Psoas muscle (tissue), 7 donors: ENCODE measurements at regions not wholly inside any gene's neighbourhood (a gene's known extent, or its start where the extent isn't known, plus 50 kb on each side); places are given as distances from the start of the nearest gene placed in this dataset.

Experiments
- ATAC-seq, 4 donors: fragments of 200-7000 bp; cut with Tn5 transposase; one replicate each; pipeline ENCODE4 v1.9.1; 2020; ENCODE audit warnings: moderate library complexity in 3 of 4, mild to moderate bottlenecking in 2 of 4
- DNase-seq, 2 donors: peaks; one replicate each; pipeline ENCODE4 v3.0.0-alpha.2; 2020
- H3K27ac ChIP-seq: fragments of 200-600 bp; one replicate; pipeline ENCODE4 v1.8.0; 2022
- H3K27me3 ChIP-seq, 3 donors: fragments of 200-600 bp in 1 of 3; one replicate each; pipeline versions ENCODE4 v1.6.1 to v1.8.0; 2013 to 2022; ENCODE audit warnings: low read length in 2 of 3, mild to moderate bottlenecking in 2 of 3, moderate library complexity in 1 of 3; ENCODE audit not compliant: insufficient read depth in 3 of 3
- H3K36me3 ChIP-seq, 2 donors: fragments of 200-600 bp in 1 of 2; one replicate each; pipeline versions ENCODE4 v1.6.1 to v1.8.0; 2013 to 2022; ENCODE audit warnings: low read depth in 1 of 2, mild to moderate bottlenecking in 1 of 2, moderate library complexity in 1 of 2; ENCODE audit not compliant: insufficient read depth in 1 of 2
- H3K4me1 ChIP-seq: fragments of 200-600 bp; one replicate; pipeline ENCODE4 v1.8.0; 2022
- H3K4me3 ChIP-seq: fragments of 200-600 bp; one replicate; pipeline ENCODE4 v1.8.0; 2022; ENCODE audit warnings: mild to moderate bottlenecking
- H3K9me3 ChIP-seq: fragments of 200-600 bp; one replicate; pipeline ENCODE4 v1.8.0; 2022
- WGBS, 3 donors: extraction: QIAGEN DNeasy Blood & Tissue Kit; methylation state at CpG; one replicate each; pipeline versions ENCODE4 v1.1.6 to v1.1.7; 2013; 5-methylcytosine and 5-hydroxymethylcytosine counted together
- intact Hi-C, 2 donors: fragments of 100-400 bp; cut with DNase I; formaldehyde crosslinking; loops; one replicate each; pipeline versions ENCODE4 v1.11.0 to v1.14.2; 2022
- TF ChIP-seq, protein P1 (sequence below): fragments of 200-600 bp; IDR thresholded peaks from one replicate; pipeline ENCODE4 v1.8.0; 2022; ENCODE audit warnings: antibody characterized with exemption
- donor health status: healthy with polysubstance abuse.
- donor health status: DM: no; HTN: no; CAD: no; lungs with moderate emphysema.
- donor health status: Bipolar disorder and iron deficiency.
- donor health status: healthy.
- donor health status: DM: yes; HTN: yes; CAD: no.
- donor health status: DM: no; HTN: no; CAD: no.
- donor health status: DM: yes; HTN: yes; CAD: no.

DNA sequence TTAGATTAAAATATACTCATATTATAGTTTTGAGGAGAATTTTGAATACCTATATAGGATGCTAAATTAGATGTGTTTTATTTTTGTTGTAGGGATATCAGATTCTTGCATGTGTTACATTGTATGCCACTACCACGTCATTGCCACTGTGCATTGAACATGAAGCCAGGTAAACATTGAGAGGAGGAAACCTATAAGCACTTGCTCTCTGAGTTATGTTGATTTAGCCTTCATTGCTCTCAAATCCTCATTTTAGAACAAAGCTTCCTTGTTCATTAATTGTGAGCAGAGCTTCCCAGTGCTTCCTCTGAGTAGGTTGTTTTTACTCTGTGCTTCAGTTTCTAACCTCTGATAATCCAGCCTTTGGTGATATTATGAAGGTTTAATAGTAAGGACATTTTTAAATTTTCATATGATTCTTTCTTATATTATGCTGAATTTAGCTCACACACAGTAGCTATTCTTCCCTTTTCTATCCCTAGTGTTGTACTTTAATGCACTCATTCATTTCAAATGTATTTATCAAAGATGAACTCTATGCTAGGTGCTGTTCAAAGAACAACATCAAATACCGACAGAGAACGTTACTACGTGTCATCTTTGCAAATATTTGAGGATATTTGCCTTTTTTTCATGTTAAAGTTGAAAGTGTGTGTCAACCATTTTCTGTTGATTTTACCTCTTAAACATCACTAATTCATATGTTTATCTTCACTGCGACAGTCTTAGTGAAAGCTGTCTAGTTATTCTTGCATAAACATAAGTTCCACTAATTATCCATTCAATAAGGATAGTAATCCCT, 1448.0 kb upstream of the MIR17HG start:
- no peak overlapping the region for H3K4me3 ChIP-seq
- no peaks in the 10 kb centered on the region for H3K9me3 ChIP-seq
- H3K27ac ChIP-seq: no peak overlapping the region
- 89 to 94% (median 90%) methylated on average over 5 of the region's 5 CpGs for WGBS, 3 donors
- no peak for DNase-seq
- intact Hi-C loops: no loop called here
- no peaks in the 10 kb centered on the region for H3K36me3 ChIP-seq
- TF ChIP-seq, protein P1, sequence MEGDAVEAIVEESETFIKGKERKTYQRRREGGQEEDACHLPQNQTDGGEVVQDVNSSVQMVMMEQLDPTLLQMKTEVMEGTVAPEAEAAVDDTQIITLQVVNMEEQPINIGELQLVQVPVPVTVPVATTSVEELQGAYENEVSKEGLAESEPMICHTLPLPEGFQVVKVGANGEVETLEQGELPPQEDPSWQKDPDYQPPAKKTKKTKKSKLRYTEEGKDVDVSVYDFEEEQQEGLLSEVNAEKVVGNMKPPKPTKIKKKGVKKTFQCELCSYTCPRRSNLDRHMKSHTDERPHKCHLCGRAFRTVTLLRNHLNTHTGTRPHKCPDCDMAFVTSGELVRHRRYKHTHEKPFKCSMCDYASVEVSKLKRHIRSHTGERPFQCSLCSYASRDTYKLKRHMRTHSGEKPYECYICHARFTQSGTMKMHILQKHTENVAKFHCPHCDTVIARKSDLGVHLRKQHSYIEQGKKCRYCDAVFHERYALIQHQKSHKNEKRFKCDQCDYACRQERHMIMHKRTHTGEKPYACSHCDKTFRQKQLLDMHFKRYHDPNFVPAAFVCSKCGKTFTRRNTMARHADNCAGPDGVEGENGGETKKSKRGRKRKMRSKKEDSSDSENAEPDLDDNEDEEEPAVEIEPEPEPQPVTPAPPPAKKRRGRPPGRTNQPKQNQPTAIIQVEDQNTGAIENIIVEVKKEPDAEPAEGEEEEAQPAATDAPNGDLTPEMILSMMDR: no peak
- H3K27me3 ChIP-seq: no peaks in the 10 kb centered on the region
- H3K4me1 ChIP-seq: no peaks in the 10 kb centered on the region
- no peak for ATAC-seq

DNA sequence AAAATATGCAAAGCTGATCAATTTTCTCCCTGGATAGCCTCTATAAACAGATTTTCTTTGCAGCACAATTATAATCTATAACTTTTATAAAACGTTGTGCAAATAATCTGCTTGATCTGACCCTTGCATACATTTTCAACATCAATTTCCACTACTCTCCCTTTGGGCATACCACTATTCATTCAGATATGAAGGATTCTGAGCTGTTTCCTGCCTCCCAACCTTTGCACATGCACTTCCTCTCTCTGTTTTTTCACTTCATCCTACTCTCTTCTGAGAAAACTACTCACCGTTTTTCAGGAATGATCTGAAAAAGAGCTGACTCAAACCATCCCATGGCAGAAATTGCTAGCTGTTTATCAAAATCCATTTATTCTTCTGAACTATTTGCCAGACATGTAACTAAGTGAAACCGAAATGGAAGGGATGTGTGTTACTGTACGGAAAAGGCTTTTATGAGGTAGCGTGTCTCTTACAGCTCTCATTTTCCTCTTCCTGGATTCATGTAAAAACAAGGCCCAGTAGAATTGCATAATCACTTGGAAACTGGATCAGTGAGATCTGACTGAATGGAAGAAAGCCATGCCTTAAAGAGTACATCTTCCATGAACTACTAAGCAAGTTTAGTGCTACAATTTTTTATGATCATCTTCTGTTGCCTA, 1447.3 kb upstream of the MIR17HG start:
- Histone ChIP-seq H3K36me3 (no peaks in the 10 kb centered on the region), H3K27ac (no peak overlapping the region), H3K4me1 (no peaks in the 10 kb centered on the region), H3K4me3 (no peak overlapping the region), H3K27me3 (no peaks in the 10 kb centered on the region), H3K9me3 (no peaks in the 10 kb centered on the region)
- WGBS, 3 donors: 36 to 45% (median 44%) methylated on average over 5 of the region's 5 CpGs
- intact Hi-C loops: no loop called here
- TF ChIP-seq, protein P1: no peak
- no peak for DNase-seq
- no peak for ATAC-seq

DNA sequence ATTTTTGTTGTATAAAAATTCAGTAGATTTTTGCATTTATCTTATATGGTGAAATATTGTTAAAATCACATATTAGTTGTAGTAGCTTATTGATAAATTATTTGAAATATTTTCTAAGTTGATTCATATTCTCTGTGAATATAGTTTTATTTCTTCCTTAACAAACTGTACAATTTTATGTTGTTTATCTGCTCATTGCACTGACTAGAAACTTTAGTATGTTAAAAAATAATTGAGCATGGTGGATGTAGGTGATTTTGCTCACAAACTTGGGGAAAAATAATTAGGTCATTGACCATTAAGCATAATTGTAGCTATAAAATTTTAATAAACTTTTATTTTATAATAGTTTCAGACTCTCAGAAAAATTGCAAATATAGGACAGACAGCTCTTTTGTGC, 1445.3 kb upstream of the MIR17HG start:
- intact Hi-C loops: no loop called here
- H3K4me3 ChIP-seq: no peak overlapping the region
- no peaks in the 10 kb centered on the region for H3K4me1 ChIP-seq
- no peak for DNase-seq
- H3K36me3 ChIP-seq: no peaks in the 10 kb centered on the region
- no peaks in the 10 kb centered on the region for H3K27me3 ChIP-seq
- no peak for ATAC-seq
- H3K27ac ChIP-seq: no peak overlapping the region
- no peaks in the 10 kb centered on the region for H3K9me3 ChIP-seq
- TF ChIP-seq, protein P1: no peak

DNA sequence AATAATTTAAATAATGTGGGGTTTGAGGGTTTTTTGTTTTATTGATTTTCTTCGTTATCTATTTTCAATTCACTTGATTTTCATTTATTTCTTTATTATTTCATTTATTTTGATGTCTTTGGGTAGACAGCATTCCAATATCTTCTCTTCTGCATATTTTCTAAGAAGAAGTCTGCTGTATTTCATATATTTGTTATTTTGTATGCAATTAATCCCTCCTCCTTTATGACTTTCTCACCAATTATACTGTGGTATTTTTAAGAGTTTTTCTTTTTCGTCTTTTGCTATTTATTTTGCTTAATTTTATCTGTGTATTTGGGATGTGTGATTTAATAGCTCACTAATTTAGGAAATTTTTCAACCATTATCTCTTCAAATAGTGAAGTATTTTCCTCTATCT, 1444.4 kb upstream of the MIR17HG start:
- intact Hi-C loops: no loop called here
- Histone ChIP-seq H3K4me1 (no peaks in the 10 kb centered on the region), H3K36me3 (no peaks in the 10 kb centered on the region), H3K4me3 (no peak overlapping the region), H3K9me3 (no peaks in the 10 kb centered on the region), H3K27ac (no peak overlapping the region), H3K27me3 (no peaks in the 10 kb centered on the region)
- TF ChIP-seq, protein P1: no peak
- DNase-seq (no peak), ATAC-seq (no peak)
- WGBS, 3 donors: 80 to 85% (median 83%) methylated on average over 2 of the region's 2 CpGs
